OCI-LY7 (cell line): ENCODE measurements at regions not wholly inside any gene's neighbourhood (a gene's known extent, or its start where the extent isn't known, plus 50 kb on each side); places are given as distances from the start of the nearest gene placed in this dataset.

Source experiments
- CTCF ChIP-seq: fragments of 200-600 bp; sonication (generic); conservative IDR thresholded peaks from 2 replicates; pipeline ENCODE4 v1.5.1; 2014; ENCODE audit warnings: mild to moderate bottlenecking, antibody characterized with exemption, low read length, moderate library complexity, mixed read lengths
- EZH2phosphoT487 ChIP-seq: fragments of 200-600 bp; sonication (generic); IDR thresholded peaks from 2 replicates; pipeline ENCODE4 v1.6.1; 2018; ENCODE audit warnings: low read depth, borderline replicate concordance, mild to moderate bottlenecking, mixed run types, antibody characterized with exemption, low read length, moderate library complexity, mixed read lengths

GRCh38 chr10:63866075-63866746 is 345.0 kb downstream of the REEP3 start:
- TF ChIP-seq CTCF = peak; percentile 86
- TF ChIP-seq EZH2phosphoT487 = no peak
